Ovary (tissue), 3 donors: ENCODE measurements at regions not wholly inside any gene's neighbourhood (a gene's known extent, or its start where the extent isn't known, plus 50 kb on each side); places are given as distances from the start of the nearest gene placed in this dataset.

ENCODE experiments used
- CTCF ChIP-seq, 3 donors: fragments of 450-650 bp in 2 of 3; fragments of 200-600 bp in 1 of 3; IDR thresholded peaks; one replicate each; pipeline versions ENCODE4 v1.5.1 to v1.8.0; 2016 to 2022; ENCODE audit warnings: antibody characterized with exemption in 3 of 3, mild to moderate bottlenecking in 1 of 3
- EP300 ChIP-seq: sonication (generic); formaldehyde crosslinking; IDR thresholded peaks from one replicate; pipeline ENCODE4 v1.6.1; 2017; ENCODE audit warnings: antibody characterized with exemption
- POLR2A ChIP-seq: fragments of 450-650 bp; IDR thresholded peaks from one replicate; pipeline ENCODE4 v1.6.1; 2017; ENCODE audit warnings: antibody characterized with exemption, mild to moderate bottlenecking, moderate library complexity
- donor health status: DM: no; HTN: no; CAD: no.

GRCh38 chr3:88460369-88460768, 310.6 kb downstream of the C3orf38 start:
- no peak for TF ChIP-seq CTCF (IDR thresholded peaks at IDR 0.05)
- TF ChIP-seq POLR2A: no peak
- TF ChIP-seq EP300: no peak
